ACHN (cell line): ENCODE measurements at regions not wholly inside any gene's neighbourhood (a gene's known extent, or its start where the extent isn't known, plus 50 kb on each side); places are given as distances from the start of the nearest gene placed in this dataset.
"Not testable (repeated sequence)": the region's sequence is repeated elsewhere in the genome, so short reads cannot be mapped to it uniquely, and the experiment has no call there.

Experiments used
- DNase-seq: peaks from one replicate; pipeline ENCODE4 v3.0.0-alpha.2; 2015
- in situ Hi-C: cut with HindIII; loops from 2 replicates; pipeline ENCODE4 v1.10.0; 2017; ENCODE audit warnings: low sequenced_read_pairs, low pct_ligation_motif_present, low pct_unique_long_range_greater_than_20kb

- in situ Hi-C loops, result no loop called here
- DNase-seq, result no peak
Observed at GRCh38 chr10:123266971-123267370, 112.8 kb downstream of the BUB3 start.

GRCh38 chr10:123269017-123269552 lies 114.9 kb downstream of the BUB3 start:
- in situ Hi-C loops, result no loop called here

GRCh38 chr10:123269675-123270074 lies 115.5 kb downstream of the BUB3 start:
- no peak for DNase-seq
- in situ Hi-C loops, result no loop called here

More at GRCh38 chr10:123269017-123269552, 114.9 kb downstream of the BUB3 start:
- no peak for DNase-seq

DNA sequence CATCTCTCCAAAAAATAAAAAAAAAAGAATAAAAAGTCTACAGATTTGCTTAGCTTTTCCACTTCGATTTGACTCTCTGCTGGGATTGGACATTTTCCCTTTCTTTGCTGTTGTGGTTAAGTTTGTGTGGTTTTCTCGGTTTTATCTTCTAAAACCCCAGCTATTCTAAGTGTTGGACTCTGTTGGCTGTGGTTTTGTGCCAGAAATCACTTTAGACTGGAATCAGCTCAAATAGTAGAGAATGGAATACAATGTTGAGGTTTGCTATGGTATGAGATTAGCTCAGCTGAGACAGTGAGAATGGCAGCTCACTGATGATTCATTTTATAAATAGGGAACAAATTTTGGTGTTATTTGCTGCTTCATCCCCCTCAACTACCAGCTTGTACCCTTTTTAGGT lies 116.0 kb downstream of the BUB3 start:
- DNase-seq, result no peak
- in situ Hi-C loops, result no loop called here

- DNase-seq, result no peak
- in situ Hi-C loops, result no loop called here
Observed at GRCh38 chr10:123270806-123271205, 116.6 kb downstream of the BUB3 start.

GRCh38 chr10:123272171-123272570 lies 118.0 kb downstream of the BUB3 start:
- in situ Hi-C loops, result no loop called here
- peak; percentile 4 for DNase-seq

DNA sequence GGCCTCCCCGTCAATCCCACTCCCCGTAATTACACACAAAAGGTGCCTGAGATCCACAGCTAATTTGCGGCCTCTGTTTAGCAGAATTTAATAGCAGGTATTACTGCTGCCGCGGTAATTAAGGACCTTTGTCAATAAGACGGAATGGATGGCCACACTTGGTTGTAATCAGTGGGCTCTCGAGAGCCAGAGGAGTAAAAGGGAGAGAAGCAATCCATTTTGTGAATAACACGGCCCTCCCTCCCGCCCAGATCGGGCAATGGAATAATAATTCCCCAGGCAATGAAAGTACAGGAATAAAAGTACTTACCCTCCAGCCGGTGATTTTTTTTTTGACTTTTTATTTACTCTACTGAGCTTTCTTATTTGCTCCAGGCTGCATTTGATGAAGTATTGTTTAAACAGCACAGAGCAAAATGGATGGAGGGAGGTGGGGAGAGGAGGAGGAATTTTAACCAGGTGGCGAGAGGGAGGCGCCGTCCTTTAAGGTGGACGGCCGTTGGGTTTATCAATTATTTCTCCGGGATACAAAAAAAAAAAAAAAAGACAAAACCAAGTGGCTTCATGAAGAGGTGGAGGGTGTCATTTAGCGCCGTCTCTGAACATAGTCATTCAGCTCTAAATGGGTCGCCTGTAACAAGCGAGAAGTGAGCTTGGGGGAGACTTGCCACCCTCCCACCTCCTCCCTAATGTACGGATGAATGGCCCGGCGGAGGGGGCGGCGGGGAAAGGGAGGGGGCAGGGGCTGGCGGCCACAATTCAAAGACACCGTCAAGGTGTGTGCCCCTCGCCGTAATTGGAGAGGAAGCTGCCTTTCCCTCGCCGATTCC lies 120.3 kb downstream of the BUB3 start:
- DNase-seq, result no peak
- in situ Hi-C loops, result no loop called here

DNA sequence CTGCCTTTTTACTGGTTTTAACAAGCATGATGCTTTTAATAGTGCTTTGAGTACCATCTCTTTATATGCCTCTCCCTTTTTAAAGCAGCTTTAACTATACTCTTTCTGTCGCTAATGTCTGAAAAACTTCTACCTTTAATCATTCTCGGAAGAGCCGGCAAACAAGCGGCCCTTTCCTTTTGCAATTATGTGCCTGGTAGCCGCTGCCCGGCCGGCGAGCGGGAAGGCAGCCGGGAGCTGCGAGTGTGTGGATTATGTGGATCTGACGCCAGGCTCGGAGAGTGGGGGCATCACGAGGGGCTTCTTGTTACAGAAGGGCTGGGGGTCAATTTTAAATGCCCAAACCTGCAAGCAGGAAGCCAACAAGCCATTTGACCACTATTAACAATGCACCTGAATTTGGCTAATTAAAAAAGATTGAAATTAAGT lies 120.9 kb downstream of the BUB3 start:
- DNase-seq, result no peak
- in situ Hi-C loops, result no loop called here

GRCh38 chr10:123278445-123278844 lies 124.2 kb downstream of the BUB3 start:
- in situ Hi-C loops, result no loop called here
- DNase-seq, result no peak

DNA sequence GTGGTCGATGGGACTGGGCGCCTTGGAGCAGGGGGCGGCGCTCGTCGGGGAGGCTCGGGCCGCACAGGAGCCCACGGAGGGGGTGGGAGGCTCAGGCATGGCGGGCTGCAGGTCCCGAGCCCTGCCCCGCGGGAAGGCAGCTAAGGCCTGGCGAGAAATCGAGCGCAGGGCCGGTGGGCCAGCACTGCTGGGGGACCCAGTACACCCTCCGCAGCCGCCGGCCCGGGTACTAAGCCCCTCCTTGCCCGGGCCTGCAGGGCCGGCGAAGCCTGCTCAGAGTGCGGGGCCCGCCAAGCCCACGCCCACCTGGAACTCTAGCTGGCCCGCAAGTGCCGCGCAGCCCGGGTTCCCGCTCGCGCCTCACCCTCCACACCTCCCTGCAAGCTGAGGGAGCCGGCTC lies 129.2 kb downstream of the BUB3 start:
- DNase-seq, in situ Hi-C loops: not testable (repeated sequence)

GRCh38 chr10:123284022-123284421 lies 129.8 kb downstream of the BUB3 start:
- no peak for DNase-seq
- in situ Hi-C loops, result no loop called here

GRCh38 chr10:123287594-123288247 lies 133.5 kb downstream of the BUB3 start:
- DNase-seq, result peak; percentile 29
- in situ Hi-C loops, result no loop called here

GRCh38 chr10:123289432-123289831 lies 135.2 kb downstream of the BUB3 start:
- no peak for DNase-seq
- in situ Hi-C loops, result no loop called here

GRCh38 chr10:123294109-123294508 lies 139.9 kb downstream of the BUB3 start:
- no peak for DNase-seq
- in situ Hi-C loops, result no loop called here

DNA sequence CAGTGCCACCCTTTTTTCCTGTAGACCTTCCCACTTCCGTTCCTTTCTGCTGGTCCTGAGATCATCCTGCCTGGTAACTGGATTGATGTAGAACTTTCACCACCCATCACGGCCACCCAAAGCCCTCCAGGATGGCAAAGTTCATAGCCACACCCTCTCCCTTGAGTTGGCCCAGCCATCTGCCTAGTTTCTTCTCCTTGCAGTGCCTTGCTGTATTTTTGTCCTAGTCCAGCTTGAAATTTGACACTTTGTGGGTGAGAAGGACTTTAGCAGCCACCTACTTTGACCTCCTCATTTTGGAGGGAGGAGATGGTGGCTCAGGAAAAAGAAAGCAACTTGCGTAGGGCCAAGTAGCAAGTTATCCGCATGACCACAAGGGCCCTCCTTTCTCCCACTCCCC lies 140.7 kb downstream of the BUB3 start:
- in situ Hi-C loops, result no loop called here

DNA sequence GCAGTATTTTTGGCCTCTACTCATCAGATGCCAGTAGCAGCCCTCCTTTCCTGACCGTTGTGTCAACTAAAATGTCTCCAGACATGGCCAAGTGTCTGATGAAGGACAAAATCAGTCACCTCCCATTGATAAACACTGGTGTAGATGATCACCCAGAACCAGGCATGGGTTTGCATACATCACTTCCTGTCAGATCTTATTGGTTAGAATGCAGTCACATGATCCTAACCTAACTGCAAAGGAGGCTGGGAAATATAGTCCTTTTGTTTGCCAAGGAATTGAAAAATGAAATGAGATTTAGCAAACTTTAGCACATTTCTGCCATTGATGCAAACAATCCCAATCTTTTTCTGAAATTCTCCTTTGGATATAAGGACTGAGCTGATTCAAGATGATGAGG lies 141.4 kb downstream of the BUB3 start:
- in situ Hi-C loops, result no loop called here
- no peak for DNase-seq

More for the DNA sequence above, 140.7 kb downstream of the BUB3 start:
- no peak for DNase-seq

GRCh38 chr10:123297175-123297574 lies 143.0 kb downstream of the BUB3 start:
- in situ Hi-C loops, result no loop called here
- DNase-seq, result no peak

GRCh38 chr10:123298583-123298982 lies 144.4 kb downstream of the BUB3 start:
- no peak for DNase-seq
- in situ Hi-C loops, result no loop called here

DNA sequence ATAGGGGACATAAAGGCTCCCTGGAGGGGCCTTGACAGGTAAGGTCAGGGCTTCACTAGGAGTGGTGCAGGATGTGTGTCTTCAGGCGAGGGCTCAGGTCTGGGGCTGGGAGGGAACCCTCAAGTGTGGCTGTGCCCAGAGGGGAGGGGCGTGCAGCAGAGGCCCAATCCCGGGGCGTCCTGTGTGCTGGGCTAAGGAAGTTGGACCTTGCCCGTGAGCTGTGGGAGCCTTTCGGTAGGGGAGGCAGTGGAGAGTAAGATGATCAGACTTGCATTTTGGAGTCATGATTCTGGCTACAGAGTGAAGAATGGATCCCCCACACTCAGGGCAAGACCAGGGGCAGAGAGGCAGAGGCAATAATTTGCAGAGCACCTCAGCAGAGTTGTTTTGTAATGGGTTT lies 145.4 kb downstream of the BUB3 start:
- DNase-seq, result no peak
- in situ Hi-C loops, result no loop called here
